ENCODE measurements at regions not wholly inside any gene's neighbourhood (a gene's known extent, or its start where the extent isn't known, plus 50 kb on each side); places are given as distances from the start of the nearest gene placed in this dataset.

GRCh38 chr16:73793260-73793659 is 503.4 kb upstream of the PSMD7 start:
- H2BK120ac ChIP-seq (ENCODE audit: low read depth, low read length) = no peak overlapping the region
- H4K8ac ChIP-seq (ENCODE audit: low read length) = no peak overlapping the region
- no peak overlapping the region for H2AK5ac ChIP-seq (ENCODE audit: low read length, severe bottlenecking)
- H3K14ac ChIP-seq (ENCODE audit: low read length in 2 of 2) = no peak overlapping the region
- WGBS = 72% methylated on average over 4 of the region's 4 CpGs
- H2BK5ac ChIP-seq (ENCODE audit: low read depth, low read length, poor library complexity, severe bottlenecking) = peak overlapping the region; percentile 44
- H2AFZ ChIP-seq (ENCODE audit: low read depth, low read length) = no peak overlapping the region
- peaks cover 0 to 30% of the 10 kb centered on the region in 2 experiments for H3K27me3 ChIP-seq (ENCODE audit: control insufficient read depth in 1 of 2, insufficient read depth in 1 of 2, low read length in 2 of 2)
- H3K4me1 ChIP-seq (ENCODE audit: control insufficient read depth, insufficient read depth, low read depth, low read length) = no peaks in the 10 kb centered on the region
- H3K36me3 ChIP-seq (ENCODE audit: control insufficient read depth in 1 of 2, insufficient read depth in 2 of 2, low read depth in 1 of 2, low read length in 2 of 2) = no peaks in the 10 kb centered on the region
- H2BK12ac ChIP-seq (ENCODE audit: low read length in 2 of 2) = no peak overlapping the region
- H3K9ac ChIP-seq (ENCODE audit: low read length) = no peak overlapping the region
- H4K91ac ChIP-seq (ENCODE audit: low read length) = no peak overlapping the region
- no peak for DNase-seq
- no peak overlapping the region for H3K4me2 ChIP-seq (ENCODE audit: low read length, poor library complexity, severe bottlenecking)
- no peaks in the 10 kb centered on the region for H3K9me3 ChIP-seq (ENCODE audit: control insufficient read depth, low read length)
- no peak overlapping the region for H3K27ac ChIP-seq (ENCODE audit: low read length, poor library complexity, severe bottlenecking)
- H3K23ac ChIP-seq (ENCODE audit: low read length in 2 of 2) = no peak overlapping the region
- H2BK15ac ChIP-seq (ENCODE audit: low read depth, poor library complexity, severe bottlenecking) = no peak overlapping the region
- H3K79me1 ChIP-seq (replicated peaks; ENCODE audit: low read length, poor library complexity, severe bottlenecking) = no peaks in the 10 kb centered on the region
- H3K18ac ChIP-seq (ENCODE audit: low read depth in 1 of 2, low read length in 2 of 2) = no peak overlapping the region
- no peak overlapping the region for H3K4me3 ChIP-seq (ENCODE audit: insufficient read depth in 1 of 2, low read depth in 1 of 2, low read length in 2 of 2)
- H3K4ac ChIP-seq (ENCODE audit: low read depth in 1 of 2, low read length in 2 of 2) = no peak overlapping the region

- no peak for DNase-seq
Measured at GRCh38 chr16:73792199-73793020, 504.2 kb upstream of the PSMD7 start.

GRCh38 chr16:73781297-73781696 is 515.3 kb upstream of the PSMD7 start:
- H4K91ac ChIP-seq (ENCODE audit: low read length) = no peak overlapping the region
- H2AFZ ChIP-seq (ENCODE audit: low read depth, low read length) = no peak overlapping the region
- H3K14ac ChIP-seq (ENCODE audit: low read length in 2 of 2) = no peak overlapping the region
- H3K4me2 ChIP-seq (ENCODE audit: low read length, poor library complexity, severe bottlenecking) = no peak overlapping the region
- no peak overlapping the region for H2BK15ac ChIP-seq (ENCODE audit: low read depth, poor library complexity, severe bottlenecking)
- no peaks in the 10 kb centered on the region for H3K4me1 ChIP-seq (ENCODE audit: control insufficient read depth, insufficient read depth, low read depth, low read length)
- no peak overlapping the region for H3K9ac ChIP-seq (ENCODE audit: low read length)
- no peak overlapping the region for H3K18ac ChIP-seq (ENCODE audit: low read depth in 1 of 2, low read length in 2 of 2)
- no peak overlapping the region for H2BK12ac ChIP-seq (ENCODE audit: low read length in 2 of 2)
- no peak overlapping the region for H3K23ac ChIP-seq (ENCODE audit: low read length in 2 of 2)
- peaks cover 9% of the 10 kb centered on the region for H3K9me3 ChIP-seq (ENCODE audit: control insufficient read depth, low read length)
- H3K4ac ChIP-seq (ENCODE audit: low read depth in 1 of 2, low read length in 2 of 2) = no peak overlapping the region
- H3K79me1 ChIP-seq (replicated peaks; ENCODE audit: low read length, poor library complexity, severe bottlenecking) = no peaks in the 10 kb centered on the region
- DNase-seq = no peak
- H3K36me3 ChIP-seq (ENCODE audit: control insufficient read depth in 1 of 2, insufficient read depth in 2 of 2, low read depth in 1 of 2, low read length in 2 of 2) = no peaks in the 10 kb centered on the region
- 40% methylated on average over 3 of the region's 3 CpGs for WGBS
- H2BK120ac ChIP-seq (ENCODE audit: low read depth, low read length) = no peak overlapping the region
- H4K8ac ChIP-seq (ENCODE audit: low read length) = no peak overlapping the region
- no peak overlapping the region for H2BK5ac ChIP-seq (ENCODE audit: low read depth, low read length, poor library complexity, severe bottlenecking)
- no peaks in the 10 kb centered on the region for H3K27me3 ChIP-seq (ENCODE audit: control insufficient read depth in 1 of 2, insufficient read depth in 1 of 2, low read length in 2 of 2)
- H3K4me3 ChIP-seq (ENCODE audit: insufficient read depth in 1 of 2, low read depth in 1 of 2, low read length in 2 of 2) = no peak overlapping the region
- H3K27ac ChIP-seq (ENCODE audit: low read length, poor library complexity, severe bottlenecking) = no peak overlapping the region
- no peak overlapping the region for H2AK5ac ChIP-seq (ENCODE audit: low read length, severe bottlenecking)

More at GRCh38 chr16:73792199-73793020, 504.2 kb upstream of the PSMD7 start:
- H3K4me2 ChIP-seq (ENCODE audit: low read length, poor library complexity, severe bottlenecking) = no peak overlapping the region
- H2BK5ac ChIP-seq (ENCODE audit: low read depth, low read length, poor library complexity, severe bottlenecking) = no peak overlapping the region
- H3K9ac ChIP-seq (ENCODE audit: low read length) = no peak overlapping the region
- no peaks in the 10 kb centered on the region for H3K36me3 ChIP-seq (ENCODE audit: control insufficient read depth in 1 of 2, insufficient read depth in 2 of 2, low read depth in 1 of 2, low read length in 2 of 2)
- WGBS = 72% methylated on average over 13 of the region's 15 CpGs
- H2AFZ ChIP-seq (ENCODE audit: low read depth, low read length) = no peak overlapping the region
- H2BK120ac ChIP-seq (ENCODE audit: low read depth, low read length) = no peak overlapping the region
- H3K18ac ChIP-seq (ENCODE audit: low read depth in 1 of 2, low read length in 2 of 2) = no peak overlapping the region
- H3K27me3 ChIP-seq (ENCODE audit: control insufficient read depth in 1 of 2, insufficient read depth in 1 of 2, low read length in 2 of 2) = peaks cover 0 to 30% of the 10 kb centered on the region in 2 experiments
- H2AK5ac ChIP-seq (ENCODE audit: low read length, severe bottlenecking) = no peak overlapping the region
- H4K91ac ChIP-seq (ENCODE audit: low read length) = no peak overlapping the region
- H3K9me3 ChIP-seq (ENCODE audit: control insufficient read depth, low read length) = no peaks in the 10 kb centered on the region
- H3K4ac ChIP-seq (ENCODE audit: low read depth in 1 of 2, low read length in 2 of 2) = no peak overlapping the region
- no peak overlapping the region for H3K14ac ChIP-seq (ENCODE audit: low read length in 2 of 2)
- H3K79me1 ChIP-seq (replicated peaks; ENCODE audit: low read length, poor library complexity, severe bottlenecking) = no peaks in the 10 kb centered on the region
- H3K4me1 ChIP-seq (ENCODE audit: control insufficient read depth, insufficient read depth, low read depth, low read length) = no peaks in the 10 kb centered on the region
- H2BK15ac ChIP-seq (ENCODE audit: low read depth, poor library complexity, severe bottlenecking) = no peak overlapping the region
- no peak overlapping the region for H3K4me3 ChIP-seq (ENCODE audit: insufficient read depth in 1 of 2, low read depth in 1 of 2, low read length in 2 of 2)
- H2BK12ac ChIP-seq (ENCODE audit: low read length in 2 of 2) = no peak overlapping the region
- H4K8ac ChIP-seq (ENCODE audit: low read length) = no peak overlapping the region
- no peak overlapping the region for H3K27ac ChIP-seq (ENCODE audit: low read length, poor library complexity, severe bottlenecking)
- no peak overlapping the region for H3K23ac ChIP-seq (ENCODE audit: low read length in 2 of 2)

- Histone ChIP-seq H3K9ac (ENCODE audit: low read length) (no peak overlapping the region), H4K8ac (ENCODE audit: low read length) (no peak overlapping the region), H3K4ac (ENCODE audit: low read depth in 1 of 2, low read length in 2 of 2) (no peak overlapping the region), H2BK12ac (ENCODE audit: low read length in 2 of 2) (no peak overlapping the region), H3K9me3 (ENCODE audit: control insufficient read depth, low read length) (peaks cover 9% of the 10 kb centered on the region), H3K23ac (ENCODE audit: low read length in 2 of 2) (no peak overlapping the region), H3K79me1 (replicated peaks; ENCODE audit: low read length, poor library complexity, severe bottlenecking) (no peaks in the 10 kb centered on the region), H2BK5ac (ENCODE audit: low read depth, low read length, poor library complexity, severe bottlenecking) (no peak overlapping the region), H3K36me3 (ENCODE audit: control insufficient read depth in 1 of 2, insufficient read depth in 2 of 2, low read depth in 1 of 2, low read length in 2 of 2) (no peaks in the 10 kb centered on the region), H3K14ac (ENCODE audit: low read length in 2 of 2) (no peak overlapping the region), H3K4me1 (ENCODE audit: control insufficient read depth, insufficient read depth, low read depth, low read length) (no peaks in the 10 kb centered on the region), H2AFZ (ENCODE audit: low read depth, low read length) (no peak overlapping the region), H2AK5ac (ENCODE audit: low read length, severe bottlenecking) (no peak overlapping the region), H3K4me3 (ENCODE audit: insufficient read depth in 1 of 2, low read depth in 1 of 2, low read length in 2 of 2) (no peak overlapping the region), H2BK15ac (ENCODE audit: low read depth, poor library complexity, severe bottlenecking) (no peak overlapping the region), H3K4me2 (ENCODE audit: low read length, poor library complexity, severe bottlenecking) (no peak overlapping the region), H4K91ac (ENCODE audit: low read length) (no peak overlapping the region), H2BK120ac (ENCODE audit: low read depth, low read length) (no peak overlapping the region), H3K18ac (ENCODE audit: low read depth in 1 of 2, low read length in 2 of 2) (no peak overlapping the region), H3K27ac (ENCODE audit: low read length, poor library complexity, severe bottlenecking) (no peak overlapping the region), H3K27me3 (ENCODE audit: control insufficient read depth in 1 of 2, insufficient read depth in 1 of 2, low read length in 2 of 2) (no peaks in the 10 kb centered on the region)
- WGBS = 66% methylated on average over 2 of the region's 5 CpGs
- DNase-seq = no peak
Measured at GRCh38 chr16:73778887-73779286, 517.7 kb upstream of the PSMD7 start.

Data from mesenchymal stem cell (in vitro differentiated cells and primary cell).